B cell (primary cell): ENCODE measurements at regions not wholly inside any gene's neighbourhood (a gene's known extent, or its start where the extent isn't known, plus 50 kb on each side); places are given as distances from the start of the nearest gene placed in this dataset.

Experiments
- CTCF ChIP-seq: fragments of 200-600 bp; IDR thresholded peaks from one replicate; pipeline ENCODE4 v1.8.0; 2022; ENCODE audit warnings: antibody characterized with exemption, mild to moderate bottlenecking
- EZH2 ChIP-seq: IDR thresholded peaks from 2 replicates; pipeline ENCODE4 v1.6.1; 2012; ENCODE audit warnings: borderline replicate concordance, low read depth, mild to moderate bottlenecking, moderate library complexity, low read length; ENCODE audit not compliant: insufficient read depth, poor library complexity, severe bottlenecking

- TF ChIP-seq EZH2 (no peak), CTCF (no peak)
Measured at GRCh38 chr5:25090275-25090674, 445.5 kb upstream of the CDH10 start.
